Stimulated activated memory B cell treated with anti-CD40 and anti-IgM and Interleukin-4, amounts not matched to agents 10 μg/mL and 1 μg/mL and 100 μg/mL, for 72 hours (primary cell): ENCODE measurements at regions not wholly inside any gene's neighbourhood (a gene's known extent, or its start where the extent isn't known, plus 50 kb on each side); places are given as distances from the start of the nearest gene placed in this dataset.
A peak's percentile ranks its signal among the peaks of the same experiment; 100 is the strongest.
"Not testable (repeated sequence)": the region's sequence is repeated elsewhere in the genome, so short reads cannot be mapped to it uniquely, and the experiment has no call there.

Experiments
- ATAC-seq: fragments of 150-1000 bp; cut with Tn5 transposase; 2 replicates; pipeline ENCODE4 v1.10.0; 2021
- H3K27ac Mint-ChIP-seq: one replicate; pipeline ENCODE4 v1.8.0; 2022; ENCODE audit warnings: mild to moderate bottlenecking, mixed read lengths
- H3K27me3 Mint-ChIP-seq: one replicate; pipeline ENCODE4 v1.8.0; 2022; ENCODE audit warnings: mixed read lengths
- H3K36me3 Mint-ChIP-seq: one replicate; pipeline ENCODE4 v1.8.0; 2022; ENCODE audit warnings: mixed read lengths
- H3K4me1 Mint-ChIP-seq: one replicate; pipeline ENCODE4 v1.8.0; 2022; ENCODE audit warnings: mixed read lengths
- H3K4me3 Mint-ChIP-seq: one replicate; pipeline ENCODE4 v1.8.0; 2022; ENCODE audit warnings: mild to moderate bottlenecking, moderate library complexity, mixed read lengths
- H3K9me3 Mint-ChIP-seq: one replicate; pipeline ENCODE4 v1.8.0; 2022; ENCODE audit warnings: mixed read lengths

DNA sequence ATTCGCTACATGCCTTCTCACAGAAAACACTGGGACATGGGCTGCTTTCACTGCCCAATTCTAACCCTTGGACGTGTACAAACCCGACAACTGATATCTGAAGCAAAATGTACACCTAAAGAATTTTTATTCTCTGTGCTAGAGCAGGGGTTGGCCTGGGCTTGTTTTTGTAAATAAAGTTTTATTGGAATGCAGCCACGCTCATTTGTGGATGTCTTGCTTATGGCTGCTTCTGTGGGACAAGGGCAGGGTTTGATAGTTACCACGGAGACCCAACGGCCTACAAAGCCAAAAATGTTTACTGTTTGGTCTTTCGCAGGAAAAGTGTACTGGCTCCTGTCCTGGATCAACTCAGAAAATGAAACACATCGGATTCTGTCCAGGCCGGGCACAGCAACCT lies 58.1 kb upstream of the APCDD1L start:
- Mint-ChIP-seq H3K36me3 (no peaks in the 10 kb centered on the region), H3K4me1 (no peaks in the 10 kb centered on the region), H3K27ac (no peak overlapping the region), H3K9me3 (no peaks in the 10 kb centered on the region), H3K4me3 (no peak overlapping the region), H3K27me3 (peaks cover 67% of the 10 kb centered on the region)
- ATAC-seq, result no peak

DNA sequence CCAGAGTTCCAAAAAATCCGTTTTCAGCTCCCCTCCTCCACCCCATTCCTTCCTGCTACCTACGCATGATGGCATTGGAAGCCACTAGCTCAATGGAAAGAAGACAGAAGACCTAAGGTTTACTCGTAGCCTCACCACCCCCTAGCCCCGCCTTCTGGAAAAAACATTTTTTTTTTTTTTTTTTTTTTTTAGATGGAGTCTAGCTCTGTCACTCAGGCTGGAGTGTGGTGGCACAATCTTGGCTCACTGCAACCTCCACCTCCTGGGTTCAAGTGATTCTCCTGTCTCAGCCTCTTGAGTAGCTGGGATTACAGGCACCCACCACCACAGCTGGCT lies 57.2 kb upstream of the APCDD1L start:
- peaks cover 67% of the 10 kb centered on the region for H3K27me3 Mint-ChIP-seq
- not testable (repeated sequence) for ATAC-seq, H3K36me3 Mint-ChIP-seq, H3K27ac Mint-ChIP-seq, H3K9me3 Mint-ChIP-seq, H3K4me1 Mint-ChIP-seq, H3K4me3 Mint-ChIP-seq

DNA sequence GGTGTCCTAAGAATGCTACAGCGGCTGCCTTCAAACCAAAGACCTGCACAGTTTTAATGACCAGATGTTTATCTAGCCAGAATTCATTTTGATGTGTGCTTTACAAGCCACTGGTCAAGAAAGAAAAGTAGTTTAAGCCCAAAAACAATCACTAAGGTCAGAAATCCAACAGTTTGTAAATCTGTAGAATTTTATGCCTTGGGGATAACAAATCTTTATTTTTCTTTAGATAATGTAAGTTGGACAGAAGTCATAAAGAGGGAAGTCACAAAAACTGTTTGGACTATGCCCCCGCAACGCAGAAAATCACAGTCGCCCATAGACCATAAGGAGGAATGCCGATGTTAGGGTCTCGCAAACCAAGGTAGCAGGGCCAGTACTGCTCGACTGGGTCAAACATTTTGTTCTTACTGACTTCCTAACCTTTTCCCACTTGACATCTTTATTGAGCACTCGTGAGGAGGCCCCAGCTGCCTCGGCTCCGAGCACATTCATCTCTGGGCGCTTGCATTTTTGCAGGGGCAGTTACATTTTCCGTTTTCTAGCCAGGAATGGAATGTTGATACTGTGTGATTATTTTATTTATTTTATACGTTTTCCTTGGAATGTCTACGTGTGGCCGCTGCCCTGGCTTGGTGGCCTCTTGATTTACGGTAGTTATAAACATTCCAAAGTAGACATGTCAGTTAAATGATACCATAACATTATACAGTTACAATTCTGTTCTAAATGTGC lies 56.7 kb upstream of the APCDD1L start:
- Mint-ChIP-seq H3K4me3 (no peak overlapping the region), H3K9me3 (no peaks in the 10 kb centered on the region), H3K4me1 (no peaks in the 10 kb centered on the region), H3K27me3 (peaks cover 67% of the 10 kb centered on the region), H3K27ac (no peak overlapping the region), H3K36me3 (no peaks in the 10 kb centered on the region)
- no peak for ATAC-seq

DNA sequence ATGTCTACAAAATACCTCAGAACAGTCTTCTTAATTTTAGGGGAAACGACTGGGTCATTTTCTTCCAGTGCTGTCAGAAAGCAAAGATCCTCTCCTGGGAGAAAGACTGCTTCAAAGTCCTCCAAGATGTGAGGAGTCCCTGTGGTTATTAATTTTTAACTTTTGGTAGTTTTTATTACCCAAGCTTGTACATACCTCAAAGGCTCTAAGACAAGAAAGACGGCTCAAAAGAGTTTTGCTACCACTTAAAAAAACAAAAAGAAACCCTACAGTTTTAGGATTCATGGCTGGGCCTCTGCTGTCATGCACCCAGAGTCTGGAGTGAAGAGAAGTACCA lies 56.1 kb upstream of the APCDD1L start:
- H3K4me1 Mint-ChIP-seq, result no peaks in the 10 kb centered on the region
- no peak for ATAC-seq
- peaks cover 62% of the 10 kb centered on the region for H3K27me3 Mint-ChIP-seq
- no peaks in the 10 kb centered on the region for H3K36me3 Mint-ChIP-seq
- H3K4me3 Mint-ChIP-seq, result no peak overlapping the region
- no peak overlapping the region for H3K27ac Mint-ChIP-seq
- no peaks in the 10 kb centered on the region for H3K9me3 Mint-ChIP-seq

DNA sequence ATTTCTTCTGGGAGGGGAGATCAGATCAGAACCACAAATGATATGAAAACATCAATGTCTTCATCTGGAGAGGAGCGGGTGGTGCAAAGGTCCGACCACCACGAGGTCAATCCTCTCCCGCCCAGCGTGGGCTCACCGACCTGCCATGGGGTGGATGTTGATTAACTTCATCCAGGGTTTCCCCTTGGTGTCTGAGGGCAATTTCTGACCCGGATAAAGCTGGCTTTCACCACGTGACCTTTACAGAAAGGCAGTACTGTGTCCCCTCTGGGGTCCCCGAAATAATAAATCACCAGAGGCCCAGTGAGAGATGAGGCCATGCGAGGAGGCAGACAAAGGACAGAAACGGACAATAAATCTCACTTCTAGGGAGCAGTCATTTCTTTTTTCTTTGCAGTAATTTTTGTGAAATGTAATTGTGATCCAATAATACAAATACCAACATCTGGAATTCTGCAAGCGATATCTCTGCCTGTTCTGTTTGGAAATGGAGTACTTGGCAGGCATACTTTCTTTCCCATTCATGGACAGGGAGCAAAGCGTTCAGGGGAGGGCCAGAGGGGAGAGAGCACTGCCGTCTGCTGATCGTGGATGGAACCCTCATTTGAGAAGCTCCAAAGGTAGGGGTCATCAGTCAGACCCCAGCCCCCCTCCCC lies 55.1 kb upstream of the APCDD1L start:
- Mint-ChIP-seq H3K27me3 (peaks cover 53% of the 10 kb centered on the region), H3K4me1 (no peaks in the 10 kb centered on the region), H3K36me3 (no peaks in the 10 kb centered on the region), H3K27ac (no peak overlapping the region), H3K4me3 (no peak overlapping the region), H3K9me3 (no peaks in the 10 kb centered on the region)
- no peak for ATAC-seq

DNA sequence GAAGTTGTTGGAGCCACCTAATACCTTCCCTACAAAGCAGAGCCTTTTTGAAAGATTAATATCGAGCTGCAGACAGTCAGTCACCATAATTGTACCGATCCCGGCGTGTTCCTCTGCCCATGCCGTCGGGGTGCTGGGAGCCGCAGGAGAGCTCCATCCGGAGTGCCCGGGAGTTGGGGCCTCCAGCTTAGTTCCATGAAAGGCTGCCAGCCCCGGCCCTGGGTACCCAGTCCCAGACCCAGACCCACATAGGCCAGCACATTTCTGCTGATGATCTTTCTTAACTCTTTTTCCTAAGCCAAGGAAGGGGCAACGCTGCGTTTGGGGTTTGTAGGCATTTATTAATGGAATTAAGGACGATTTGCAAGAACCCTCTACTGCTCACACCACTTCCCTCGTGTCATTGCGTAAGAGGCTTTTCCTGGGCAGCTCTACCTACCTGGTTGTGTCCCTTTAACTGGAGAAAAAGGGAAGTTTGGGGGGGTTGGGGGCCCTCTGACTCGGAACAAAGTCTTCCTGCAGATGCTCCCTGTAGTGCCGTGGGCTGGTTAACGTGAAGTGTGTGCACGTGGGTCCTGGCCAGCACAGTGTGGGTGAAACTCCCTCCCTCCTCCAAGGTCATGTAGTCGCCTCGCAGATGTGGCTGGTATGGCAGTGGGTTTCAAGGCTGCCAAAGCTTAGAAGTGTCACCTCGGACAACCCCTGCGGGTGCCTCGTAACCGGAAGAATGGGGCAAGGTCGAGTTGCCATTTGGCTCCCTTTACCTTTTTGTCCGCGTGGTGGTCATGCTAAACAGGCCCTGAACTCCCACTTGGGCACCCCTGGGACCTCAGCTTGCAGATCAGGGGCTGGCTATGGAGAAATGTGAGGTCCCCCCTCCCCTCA lies 54.3 kb upstream of the APCDD1L start:
- no peak for ATAC-seq
- Mint-ChIP-seq H3K27ac (no peak overlapping the region), H3K4me1 (no peaks in the 10 kb centered on the region), H3K9me3 (peaks cover 2% of the 10 kb centered on the region), H3K4me3 (no peak overlapping the region), H3K36me3 (no peaks in the 10 kb centered on the region), H3K27me3 (peaks cover 44% of the 10 kb centered on the region)

DNA sequence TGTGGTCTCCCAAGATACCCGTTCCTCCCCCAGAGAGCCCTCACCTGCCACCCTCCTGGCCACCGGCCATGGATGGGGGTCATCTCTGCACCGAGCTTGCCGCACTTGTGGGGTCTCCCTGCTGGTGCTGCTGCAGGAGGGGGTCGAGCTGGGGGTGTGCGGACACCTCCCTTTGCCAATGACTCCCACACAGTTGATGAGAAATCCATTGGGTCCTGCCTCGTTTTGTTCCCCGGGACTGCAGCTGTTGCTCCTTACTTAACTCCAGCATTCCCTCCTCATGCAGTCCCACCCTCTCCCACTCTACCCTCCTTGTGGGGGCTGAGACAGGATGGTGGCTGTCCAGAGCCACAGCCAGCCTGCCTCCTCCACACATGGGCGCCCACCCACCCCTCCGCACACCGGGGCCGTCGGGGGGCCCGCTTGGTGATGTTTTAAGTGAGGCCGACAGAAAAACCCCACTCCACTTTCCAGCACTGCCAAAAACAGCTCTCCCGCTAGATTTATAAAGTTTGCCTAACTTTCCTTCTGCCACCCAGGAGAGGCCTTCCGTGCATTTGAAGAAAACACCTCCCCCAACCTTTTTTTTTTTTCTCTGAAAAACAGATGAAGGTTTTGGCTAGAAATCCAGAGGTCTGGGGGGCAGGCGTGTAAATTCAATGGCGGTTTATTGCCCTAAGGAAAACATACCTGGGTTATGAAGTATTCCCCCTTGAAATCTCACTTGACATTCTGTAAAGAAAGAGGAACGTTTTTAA lies 53.5 kb upstream of the APCDD1L start:
- Mint-ChIP-seq H3K27me3 (peaks cover 36% of the 10 kb centered on the region), H3K27ac (no peak overlapping the region), H3K4me1 (no peaks in the 10 kb centered on the region), H3K9me3 (peaks cover 3% of the 10 kb centered on the region), H3K4me3 (no peak overlapping the region), H3K36me3 (no peaks in the 10 kb centered on the region)
- no peak for ATAC-seq

DNA sequence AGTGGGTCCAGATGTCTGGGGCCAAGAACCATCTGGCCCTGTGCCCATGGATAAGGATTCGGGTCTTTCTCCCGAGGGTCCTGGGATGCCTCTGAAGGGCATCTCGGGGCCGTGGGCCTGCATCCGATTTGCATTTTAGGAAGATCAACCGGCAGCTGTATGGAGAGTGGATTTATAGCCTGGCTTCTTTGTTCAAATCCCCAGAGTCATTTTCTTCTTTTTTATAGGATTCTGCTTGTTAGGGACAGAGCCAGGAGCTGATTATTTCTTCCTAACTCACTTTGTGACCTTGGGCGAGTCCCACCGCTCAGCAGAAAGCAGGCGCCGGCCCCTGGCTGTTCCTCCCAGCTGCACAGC lies 52.9 kb upstream of the APCDD1L start:
- H3K27ac Mint-ChIP-seq, result no peak overlapping the region
- H3K27me3 Mint-ChIP-seq, result peaks cover 34% of the 10 kb centered on the region
- ATAC-seq, result no peak
- no peak overlapping the region for H3K4me3 Mint-ChIP-seq
- no peaks in the 10 kb centered on the region for H3K36me3 Mint-ChIP-seq
- peaks cover 6% of the 10 kb centered on the region for H3K9me3 Mint-ChIP-seq
- H3K4me1 Mint-ChIP-seq, result no peaks in the 10 kb centered on the region

DNA sequence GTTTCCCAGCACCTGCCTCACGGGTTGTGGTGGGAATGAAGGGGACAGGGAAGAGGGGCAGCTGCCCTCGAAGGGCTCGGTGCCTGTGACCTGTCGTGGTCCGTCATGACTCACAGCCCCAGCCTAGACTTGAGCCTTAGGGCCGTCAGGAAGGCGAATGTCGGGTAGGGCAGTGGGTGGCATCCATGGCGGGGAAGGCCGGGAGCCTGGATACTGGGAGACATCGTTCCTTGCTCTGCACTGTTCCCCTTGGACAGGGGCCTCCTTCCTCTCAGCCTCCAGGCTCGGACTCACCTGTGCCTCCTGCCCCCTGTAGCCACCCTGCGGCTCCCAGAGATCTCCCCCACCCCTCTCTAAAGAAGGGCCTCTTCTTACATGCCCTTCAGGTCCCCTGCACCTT lies 52.2 kb upstream of the APCDD1L start:
- H3K27ac Mint-ChIP-seq, result no peak overlapping the region
- no peaks in the 10 kb centered on the region for H3K36me3 Mint-ChIP-seq
- no peaks in the 10 kb centered on the region for H3K4me1 Mint-ChIP-seq
- peaks cover 6% of the 10 kb centered on the region for H3K9me3 Mint-ChIP-seq
- H3K27me3 Mint-ChIP-seq, result peaks cover 34% of the 10 kb centered on the region
- peak; percentile 22 for ATAC-seq
- H3K4me3 Mint-ChIP-seq, result no peak overlapping the region

DNA sequence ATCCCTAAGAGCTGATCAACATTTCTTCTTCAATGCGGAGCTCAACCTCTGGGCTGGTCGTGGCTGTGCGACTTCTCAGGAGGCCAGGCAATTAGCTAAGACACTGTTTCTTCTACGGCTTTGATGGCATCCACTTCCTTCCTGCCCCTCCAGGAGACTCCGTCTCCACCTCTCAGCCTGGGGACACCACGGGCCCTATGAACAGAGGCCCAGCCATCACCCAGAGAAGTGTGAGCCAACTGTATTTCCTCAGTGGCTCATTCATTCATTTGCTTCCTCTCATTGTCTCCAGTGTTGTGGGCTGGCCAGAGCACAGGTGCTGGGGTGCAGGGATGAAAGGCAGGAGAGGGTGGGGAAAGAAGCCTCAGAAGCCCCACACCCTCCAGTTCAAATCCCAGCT lies 51.8 kb upstream of the APCDD1L start:
- H3K27me3 Mint-ChIP-seq, result peaks cover 34% of the 10 kb centered on the region
- H3K27ac Mint-ChIP-seq, result no peak overlapping the region
- no peak overlapping the region for H3K4me3 Mint-ChIP-seq
- ATAC-seq, result no peak
- peaks cover 6% of the 10 kb centered on the region for H3K9me3 Mint-ChIP-seq
- no peaks in the 10 kb centered on the region for H3K36me3 Mint-ChIP-seq
- H3K4me1 Mint-ChIP-seq, result no peaks in the 10 kb centered on the region

DNA sequence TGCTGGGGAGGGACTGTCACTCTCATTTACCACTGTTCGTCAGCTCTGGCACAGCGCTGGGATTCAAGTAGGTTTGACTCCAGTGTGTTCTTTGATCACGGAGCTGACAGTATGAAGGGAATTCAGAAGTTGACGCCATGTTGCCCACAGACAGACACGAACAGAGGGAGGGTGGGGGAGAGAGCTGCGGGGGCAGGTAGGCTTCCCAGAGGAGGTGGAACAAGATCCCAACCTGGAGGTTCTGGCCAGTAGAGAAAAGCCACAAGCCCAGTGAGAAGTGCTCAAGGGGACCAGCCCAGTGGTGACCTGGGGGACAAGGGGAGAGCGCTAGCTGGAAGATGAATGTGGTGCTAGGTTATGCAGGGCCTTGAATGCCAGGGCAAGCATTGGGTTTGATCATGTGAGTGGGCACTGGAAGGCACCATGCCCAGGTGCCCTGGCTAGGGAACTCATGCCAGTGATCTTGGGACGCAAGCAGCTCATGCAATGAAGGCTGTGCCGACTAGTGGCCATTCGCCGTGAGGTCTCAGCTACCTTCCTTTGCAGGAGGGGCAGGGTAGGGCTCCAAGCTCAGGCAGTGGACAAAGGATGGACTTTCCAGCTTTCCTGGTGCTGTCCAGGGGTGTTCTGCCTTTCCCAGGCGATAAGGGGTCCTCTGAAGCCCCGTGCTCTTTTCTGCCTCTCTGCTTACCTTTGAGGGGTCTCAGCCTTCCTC lies 50.4 kb upstream of the APCDD1L start:
- Mint-ChIP-seq H3K4me3 (no peak overlapping the region), H3K9me3 (peaks cover 6% of the 10 kb centered on the region), H3K27me3 (peaks cover 34% of the 10 kb centered on the region), H3K4me1 (no peaks in the 10 kb centered on the region), H3K36me3 (no peaks in the 10 kb centered on the region), H3K27ac (no peak overlapping the region)
- no peak for ATAC-seq
